SK-N-SH treated with all-trans-retinoic acid at 6 μM for 48 hours (cell line): ENCODE measurements at regions not wholly inside any gene's neighbourhood (a gene's known extent, or its start where the extent isn't known, plus 50 kb on each side); places are given as distances from the start of the nearest gene placed in this dataset.

Source experiments
- ATAC-seq: fragments of 200-7000 bp; cut with Tn5 transposase; 3 replicates; pipeline ENCODE4 v1.9.1; 2020; ENCODE audit warnings: mild to moderate bottlenecking, moderate library complexity
- ARNTL ChIP-seq: fragments of 450-650 bp; formaldehyde crosslinking; IDR thresholded peaks from 2 replicates; pipeline ENCODE4 v1.5.0; 2020; ENCODE audit warnings: low read depth, mild to moderate bottlenecking, moderate library complexity, borderline replicate concordance
- BACH2 ChIP-seq: fragments of 250-450 bp; sonication (Bioruptor Pico); IDR thresholded peaks from 2 replicates; pipeline ENCODE4 v1.9.0; 2021; ENCODE audit warnings: mild to moderate bottlenecking, borderline replicate concordance
- CREB5 ChIP-seq: fragments of 250-450 bp; sonication (Bioruptor Pico); IDR thresholded peaks from 2 replicates; pipeline ENCODE4 v1.5.1; 2020; ENCODE audit warnings: low read depth, mild to moderate bottlenecking, moderate library complexity
- CSDC2 ChIP-seq: fragments of 250-450 bp; sonication (Bioruptor Pico); IDR thresholded peaks from 2 replicates; pipeline ENCODE4 v1.5.0; 2020; ENCODE audit warnings: mild to moderate bottlenecking, moderate library complexity
- CSRNP3 ChIP-seq: fragments of 250-450 bp; sonication (Bioruptor Pico); IDR thresholded peaks from 2 replicates; pipeline ENCODE4 v1.5.1; 2021; ENCODE audit warnings: mild to moderate bottlenecking, moderate library complexity
- ESRRG ChIP-seq: fragments of 250-450 bp; sonication (Bioruptor Pico); IDR thresholded peaks from 2 replicates; pipeline ENCODE4 v1.6.1; 2021; ENCODE audit warnings: mild to moderate bottlenecking
- GLIS3 ChIP-seq: fragments of 250-450 bp; sonication (Bioruptor Pico); IDR thresholded peaks from 2 replicates; pipeline ENCODE4 v1.5.0; 2020; ENCODE audit warnings: mild to moderate bottlenecking, moderate library complexity
- ISL1 ChIP-seq: fragments of 250-450 bp; sonication (Bioruptor Pico); IDR thresholded peaks from 2 replicates; pipeline ENCODE4 v2.1.2; 2022; ENCODE audit warnings: mild to moderate bottlenecking, moderate library complexity
- PATZ1 ChIP-seq: fragments of 250-450 bp; sonication (Bioruptor Pico); IDR thresholded peaks from 2 replicates; pipeline ENCODE4 v1.8.0; 2020; ENCODE audit warnings: mild to moderate bottlenecking, moderate library complexity, borderline replicate concordance
- POU6F1 ChIP-seq: fragments of 250-450 bp; sonication (Bioruptor Pico); IDR thresholded peaks from 2 replicates; pipeline ENCODE4 v1.8.0; 2021; ENCODE audit warnings: low read depth, mild to moderate bottlenecking, moderate library complexity, borderline replicate concordance
- RARB ChIP-seq: fragments of 250-450 bp; sonication (Bioruptor Pico); IDR thresholded peaks from 2 replicates; pipeline ENCODE4 v1.8.0; 2021; ENCODE audit warnings: mild to moderate bottlenecking, moderate library complexity
- TCF4 ChIP-seq: fragments of 250-450 bp; sonication (Bioruptor Pico); IDR thresholded peaks from 2 replicates; pipeline ENCODE4 v1.8.0; 2021; ENCODE audit warnings: mild to moderate bottlenecking, moderate library complexity, borderline replicate concordance
- TSHZ2 ChIP-seq: fragments of 250-450 bp; sonication (Bioruptor Pico); IDR thresholded peaks from 2 replicates; pipeline ENCODE4 v1.5.0; 2020; ENCODE audit warnings: mild to moderate bottlenecking, moderate library complexity
- ZC3H10 ChIP-seq: fragments of 250-450 bp; sonication (Bioruptor Pico); IDR thresholded peaks from 2 replicates; pipeline ENCODE4 v1.5.1; 2021; ENCODE audit warnings: mild to moderate bottlenecking, moderate library complexity
- ZFP3 ChIP-seq: fragments of 250-450 bp; sonication (Bioruptor Pico); IDR thresholded peaks from 2 replicates; pipeline ENCODE4 v1.5.0; 2020; ENCODE audit warnings: mild to moderate bottlenecking, moderate library complexity
- ZNF565 ChIP-seq: fragments of 450-650 bp; formaldehyde crosslinking; conservative IDR thresholded peaks from 2 replicates; pipeline ENCODE4 v1.5.0; 2020; ENCODE audit warnings: low read depth, mild to moderate bottlenecking, moderate library complexity
- ZNF70 ChIP-seq: fragments of 450-650 bp; formaldehyde crosslinking; IDR thresholded peaks from 2 replicates; pipeline ENCODE4 v1.5.0; 2020; ENCODE audit warnings: mild to moderate bottlenecking, moderate library complexity
- ZNF8 ChIP-seq: fragments of 450-650 bp; formaldehyde crosslinking; IDR thresholded peaks from 2 replicates; pipeline ENCODE4 v1.5.0; 2020; ENCODE audit warnings: mild to moderate bottlenecking, moderate library complexity

GRCh38 chr1:112040891-112041740 is 51.6 kb upstream of the KCND3 start:
- no peak for ATAC-seq

More at GRCh38 chr1:112040891-112041740, 51.6 kb upstream of the KCND3 start:
- TF ChIP-seq GLIS3 (CRISPR knock-in tag) (no peak), TCF4 (CRISPR knock-in tag) (no peak), RARB (CRISPR knock-in tag) (no peak), ISL1 (CRISPR knock-in tag) (no peak), TSHZ2 (CRISPR knock-in tag) (no peak), PATZ1 (CRISPR knock-in tag) (no peak), POU6F1 (CRISPR knock-in tag) (no peak), BACH2 (CRISPR knock-in tag) (no peak), CSRNP3 (CRISPR knock-in tag) (no peak), ZNF70 (CRISPR knock-in tag) (no peak), ESRRG (no peak), CSDC2 (no peak), ZC3H10 (CRISPR knock-in tag) (no peak), CREB5 (CRISPR knock-in tag) (no peak), ZNF565 (no peak), ARNTL (CRISPR knock-in tag) (no peak), ZFP3 (no peak), ZNF8 (CRISPR knock-in tag) (no peak)
